ENCODE measurements at regions not wholly inside any gene's neighbourhood (a gene's known extent, or its start where the extent isn't known, plus 50 kb on each side); places are given as distances from the start of the nearest gene placed in this dataset.
A peak's percentile ranks its signal among the peaks of the same experiment; 100 is the strongest.
"Not testable (repeated sequence)": the region's sequence is repeated elsewhere in the genome, so short reads cannot be mapped to it uniquely, and the experiment has no call there.

DNA sequence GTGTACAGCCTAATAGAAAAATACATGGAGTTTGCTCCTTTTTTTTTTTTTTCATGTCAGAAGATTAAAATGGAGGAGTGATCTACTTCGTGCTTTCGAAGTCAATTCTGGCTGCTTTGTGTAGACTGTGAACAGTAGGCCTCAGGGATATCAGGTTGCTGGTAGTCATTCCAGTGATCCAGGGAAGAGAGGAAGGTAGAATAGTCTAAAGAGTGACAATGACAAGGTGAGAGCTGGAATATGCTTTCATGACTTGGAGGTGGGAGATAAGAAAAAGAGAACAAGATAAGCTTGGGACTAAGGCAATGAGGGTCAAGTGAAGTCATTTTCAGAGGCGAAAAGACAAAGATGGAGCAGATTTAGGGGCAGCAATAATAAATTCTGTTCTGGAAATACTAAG, 111.3 kb upstream of the MIR17HG start:
- DNase-seq = no peak

DNA sequence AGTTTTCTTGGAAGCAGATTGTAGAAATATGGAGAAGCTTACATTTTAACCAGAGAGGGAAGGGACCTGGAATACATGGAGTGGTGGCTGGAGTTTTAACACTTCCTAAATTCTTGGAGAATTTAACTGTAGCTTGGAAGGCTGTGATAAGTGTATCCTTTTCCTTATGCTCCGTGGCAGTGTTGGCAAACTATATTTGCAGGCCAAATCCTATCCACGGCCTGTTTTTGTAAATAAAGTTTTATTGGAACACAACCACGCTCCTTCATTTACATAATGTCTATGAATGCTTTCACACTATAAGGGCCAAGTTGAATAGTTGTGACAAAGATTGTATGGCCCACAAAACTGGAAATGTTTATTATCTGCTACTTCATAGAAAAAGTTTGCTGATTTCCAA, 110.6 kb upstream of the MIR17HG start:
- no peak for DNase-seq

DNA sequence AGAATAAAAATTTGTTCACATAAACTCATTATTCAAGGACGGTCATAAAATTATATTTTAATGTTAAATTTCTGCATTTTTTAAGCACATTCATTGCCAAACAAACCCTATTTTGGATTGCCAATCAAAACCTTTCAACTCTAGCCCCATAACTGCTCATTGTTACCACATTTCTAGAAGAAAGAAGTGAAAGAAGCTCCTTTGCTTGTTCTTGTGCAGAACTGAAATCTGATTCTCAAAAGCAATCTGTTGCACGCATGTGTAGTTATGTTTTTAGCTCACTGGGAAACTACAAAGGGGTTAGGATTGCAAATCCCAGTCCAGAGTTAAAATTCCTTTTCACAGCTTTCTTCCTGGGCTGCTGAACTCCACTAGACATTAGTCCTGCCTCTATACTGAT, 109.5 kb upstream of the MIR17HG start:
- no peak for DNase-seq

DNA sequence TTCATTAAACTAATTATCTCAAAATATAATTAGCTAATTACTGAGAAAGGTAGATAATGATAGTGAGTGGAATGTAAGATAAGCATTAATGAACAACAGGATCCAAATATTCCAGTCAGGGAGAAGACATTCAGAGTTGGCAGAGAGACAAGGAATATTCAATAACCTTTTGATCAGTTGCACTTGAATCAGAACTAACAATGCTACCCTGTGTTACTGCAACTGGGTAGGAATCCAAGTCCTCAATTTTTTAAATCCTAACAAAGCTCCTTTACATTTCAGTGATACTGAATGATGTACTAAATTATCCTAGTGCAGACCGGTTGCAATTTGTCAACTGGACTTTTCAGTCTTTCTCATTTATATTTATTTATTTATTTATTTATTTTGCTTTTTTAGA, 107.1 kb upstream of the MIR17HG start:
- no peak for DNase-seq

DNA sequence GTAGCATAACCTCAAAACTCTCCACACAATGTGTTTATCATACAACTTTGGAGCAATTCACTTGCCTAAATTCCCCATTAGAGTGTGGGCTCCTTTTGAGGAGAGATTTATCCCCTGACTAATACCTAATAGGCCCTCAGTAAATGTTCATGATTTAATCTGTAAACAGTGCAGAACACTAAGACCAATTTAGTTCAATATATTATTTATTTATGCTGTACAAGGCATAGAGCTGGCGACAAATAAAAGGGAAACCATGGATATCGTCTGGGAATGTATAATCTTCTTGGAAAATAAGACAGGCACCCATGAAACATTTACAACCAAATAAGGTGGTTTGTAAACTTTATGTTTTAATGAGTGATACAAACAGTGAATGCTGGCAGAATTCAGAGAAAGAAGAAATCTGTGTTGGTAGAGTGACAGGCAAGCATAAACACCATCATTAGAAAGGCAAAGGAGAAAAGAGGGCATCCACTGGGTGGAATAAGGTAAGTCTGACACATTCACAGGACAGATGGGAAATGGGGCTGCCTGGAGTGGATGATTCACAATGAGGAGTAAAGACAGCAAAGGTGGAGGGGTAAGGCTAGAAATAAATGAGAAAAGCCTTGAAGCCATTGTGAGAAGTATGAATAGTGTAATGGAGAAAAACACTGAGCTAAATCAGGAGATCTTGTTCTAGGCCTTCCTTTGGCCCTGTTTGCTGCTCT, 106.1 kb upstream of the MIR17HG start:
- DNase-seq = no peak

DNA sequence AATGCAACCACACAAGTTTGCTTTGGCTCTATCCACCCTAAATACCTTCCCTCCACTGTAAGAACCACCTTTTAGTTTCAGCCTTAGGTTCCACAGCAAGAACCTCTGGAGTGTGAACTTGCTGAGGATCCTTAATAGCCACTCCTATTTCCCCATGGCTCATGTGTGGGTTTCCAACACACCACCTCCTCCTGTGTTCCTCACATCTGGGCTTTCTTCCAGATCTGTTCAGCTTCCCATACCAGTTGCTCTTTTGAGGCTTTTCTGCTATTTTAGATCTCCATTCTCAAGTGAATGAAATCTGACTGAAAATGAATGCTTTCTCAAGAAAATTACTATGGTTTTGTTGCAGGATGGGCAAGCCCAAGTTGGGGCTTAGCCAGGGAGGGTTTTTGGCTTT, 104.8 kb upstream of the MIR17HG start:
- DNase-seq = no peak

DNA sequence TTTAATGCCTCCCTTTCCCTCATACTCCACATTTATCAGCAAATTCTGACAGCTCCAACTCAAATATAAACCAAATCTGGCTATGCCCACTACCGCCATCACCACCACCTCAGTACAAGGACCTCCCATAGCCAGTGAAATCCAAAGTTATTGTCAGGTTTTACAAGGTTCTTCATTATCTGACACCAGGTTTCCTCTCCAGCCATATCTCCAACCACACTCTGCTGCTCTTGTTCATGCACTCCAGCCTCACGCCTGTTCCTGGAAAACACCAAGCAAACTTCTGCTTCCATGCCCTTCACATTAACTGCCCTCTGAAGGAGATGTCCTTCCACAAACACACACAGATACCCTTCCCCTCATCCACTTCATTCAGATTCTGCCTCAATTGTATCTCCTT, 102.2 kb upstream of the MIR17HG start:
- DNase-seq = no peak

DNA sequence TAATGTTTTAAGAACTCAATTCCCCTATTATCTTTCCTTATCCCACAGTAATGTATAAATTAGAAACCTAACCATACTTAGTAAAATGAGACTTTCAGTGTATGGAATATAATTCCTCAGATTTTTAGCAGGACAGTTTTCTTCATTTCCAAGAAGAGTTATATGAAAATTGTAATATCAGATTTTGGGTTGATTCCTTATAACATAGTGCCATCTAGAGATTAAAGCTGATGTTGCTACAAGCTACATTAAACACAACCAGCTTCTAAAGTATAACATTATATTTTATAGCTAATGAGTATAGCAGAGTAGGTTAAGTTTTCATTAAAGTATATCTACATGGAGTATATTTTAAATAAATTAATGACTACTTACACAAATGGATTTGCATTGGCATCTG, 99.7 kb upstream of the MIR17HG start:
- peak; percentile 27 for DNase-seq

DNA sequence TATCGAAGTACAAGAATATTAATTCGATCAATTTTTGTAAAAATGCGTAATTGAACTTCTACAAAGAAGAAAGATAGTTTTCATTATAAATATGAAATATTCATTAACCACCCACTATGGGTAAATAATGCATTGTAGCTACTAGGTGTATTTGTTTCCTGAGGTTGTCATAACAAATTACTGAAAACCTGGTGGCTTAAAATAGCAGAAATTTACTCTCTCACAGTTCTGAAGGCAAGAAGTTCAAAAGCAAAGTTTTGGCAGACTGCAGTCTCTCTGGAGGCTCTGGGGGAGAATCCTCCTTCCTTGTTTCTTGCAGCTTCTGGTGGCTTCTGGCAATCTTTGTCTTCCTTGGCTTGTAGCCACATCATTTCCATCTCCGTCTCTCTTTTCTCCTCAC, 99.2 kb upstream of the MIR17HG start:
- no peak for DNase-seq

DNA sequence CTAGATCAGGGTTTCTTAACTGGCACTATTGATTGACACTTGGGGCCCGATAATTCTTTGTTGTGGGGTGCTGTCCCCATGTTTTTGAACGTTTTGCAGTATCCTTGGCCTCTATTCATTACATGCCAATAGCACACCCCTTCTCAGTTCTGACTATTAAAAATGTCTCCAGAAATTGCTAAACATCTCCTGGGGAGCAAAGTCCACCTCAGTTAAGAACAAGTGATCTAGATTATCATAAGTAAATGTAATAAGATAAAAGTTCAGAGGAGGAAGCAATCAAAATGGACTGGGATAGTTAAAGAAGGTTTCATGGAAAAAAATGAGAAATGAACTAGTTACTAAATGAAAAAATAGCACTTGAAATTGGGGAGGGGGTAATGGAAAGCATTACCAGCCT, 98.1 kb upstream of the MIR17HG start:
- no peak for DNase-seq

DNA sequence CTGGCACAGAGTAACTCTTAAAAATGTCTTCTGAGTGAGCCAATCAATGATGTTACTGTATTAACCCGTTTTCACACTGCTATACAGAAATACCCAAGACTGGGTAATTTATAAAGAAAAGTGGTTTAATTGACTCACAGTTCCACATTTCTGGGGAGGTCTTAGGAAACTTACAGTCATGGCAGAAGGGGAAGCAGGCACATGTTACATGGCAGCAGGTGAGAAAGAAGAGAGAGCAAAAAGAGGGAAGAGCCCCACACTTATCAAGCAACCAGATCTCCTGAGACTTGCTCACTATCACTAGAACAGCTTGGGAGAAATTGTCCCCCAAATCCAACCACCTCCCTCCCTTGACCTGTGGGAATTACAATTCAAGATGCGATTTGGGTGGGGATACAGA, 97.6 kb upstream of the MIR17HG start:
- no peak for DNase-seq

DNA sequence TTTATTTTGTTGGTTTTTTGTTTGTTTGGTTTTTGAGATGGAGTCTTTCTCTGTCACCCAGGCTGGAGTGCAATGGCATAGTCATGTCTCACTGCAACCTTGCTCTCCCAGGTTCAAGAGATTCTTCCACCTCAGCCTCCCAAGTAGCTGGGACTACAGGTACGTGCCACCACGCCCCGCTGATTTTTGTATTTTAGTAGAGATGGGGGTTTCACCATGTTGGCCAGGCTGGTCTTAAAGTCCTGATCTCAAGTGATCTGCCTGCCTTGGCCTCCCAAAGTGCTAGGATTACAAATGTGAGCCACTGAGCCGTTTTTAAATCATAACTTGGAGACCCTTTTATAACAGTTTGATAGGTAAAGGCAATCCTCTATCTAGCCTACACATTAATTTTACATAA, 95.9 kb upstream of the MIR17HG start:
- not testable (repeated sequence) for DNase-seq

DNA sequence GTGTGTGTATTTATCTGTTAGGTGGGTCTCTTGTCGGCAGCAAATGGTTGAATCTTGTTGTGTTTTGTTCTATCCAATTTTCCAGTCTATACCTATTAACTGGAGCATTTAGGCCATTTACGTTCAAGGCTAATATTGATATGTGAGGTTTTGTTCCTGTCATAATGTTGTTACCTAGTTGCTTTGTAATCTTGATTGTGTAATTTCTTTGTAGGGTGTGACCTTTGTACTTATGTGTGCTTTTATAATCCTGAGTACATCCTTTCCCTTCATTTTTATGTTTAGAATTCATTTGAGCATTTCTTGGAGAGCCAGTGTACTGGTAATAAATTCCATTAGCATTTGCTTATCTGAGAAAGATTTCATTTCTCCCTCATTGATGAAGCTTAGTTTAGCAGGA, 83.0 kb upstream of the MIR17HG start:
- DNase-seq = no peak

DNA sequence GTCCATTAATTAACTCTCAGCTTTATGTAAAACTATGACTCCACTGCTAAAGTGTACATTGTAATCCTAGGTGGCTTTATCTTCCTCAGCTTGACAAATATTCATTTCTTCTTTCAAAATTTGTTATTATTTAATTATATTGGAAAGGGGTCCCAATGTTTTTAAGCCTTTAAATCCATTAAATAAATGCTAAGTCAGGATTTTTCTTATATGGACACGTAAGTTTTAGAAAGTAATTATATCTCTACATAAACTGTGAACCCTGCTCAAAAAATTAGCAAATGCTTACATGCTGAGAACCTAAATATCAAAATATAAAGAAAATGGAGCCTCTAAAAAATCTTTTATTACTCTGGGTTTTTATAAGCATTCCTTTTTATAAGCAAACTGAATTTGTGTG, 78.2 kb upstream of the MIR17HG start:
- no peak for DNase-seq

DNA sequence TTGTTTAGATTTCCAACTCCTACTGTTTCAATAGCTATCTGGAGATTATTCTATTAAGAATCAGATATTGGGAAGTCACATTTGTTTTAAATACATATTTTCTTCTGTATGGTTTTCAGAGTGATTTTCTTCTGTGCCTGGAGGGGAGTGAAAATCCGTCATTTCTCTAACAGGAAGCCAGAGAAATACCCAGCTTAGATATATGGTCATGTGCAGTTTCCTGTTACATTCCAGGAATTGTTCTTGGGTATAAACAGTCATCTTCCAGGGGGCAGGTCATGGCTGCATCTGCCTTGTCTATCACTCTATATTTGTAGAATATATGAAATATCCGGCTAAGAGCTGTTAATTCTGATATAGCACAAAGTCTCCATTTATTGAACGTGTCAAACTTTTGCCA, 77.5 kb upstream of the MIR17HG start:
- DNase-seq = no peak

DNA sequence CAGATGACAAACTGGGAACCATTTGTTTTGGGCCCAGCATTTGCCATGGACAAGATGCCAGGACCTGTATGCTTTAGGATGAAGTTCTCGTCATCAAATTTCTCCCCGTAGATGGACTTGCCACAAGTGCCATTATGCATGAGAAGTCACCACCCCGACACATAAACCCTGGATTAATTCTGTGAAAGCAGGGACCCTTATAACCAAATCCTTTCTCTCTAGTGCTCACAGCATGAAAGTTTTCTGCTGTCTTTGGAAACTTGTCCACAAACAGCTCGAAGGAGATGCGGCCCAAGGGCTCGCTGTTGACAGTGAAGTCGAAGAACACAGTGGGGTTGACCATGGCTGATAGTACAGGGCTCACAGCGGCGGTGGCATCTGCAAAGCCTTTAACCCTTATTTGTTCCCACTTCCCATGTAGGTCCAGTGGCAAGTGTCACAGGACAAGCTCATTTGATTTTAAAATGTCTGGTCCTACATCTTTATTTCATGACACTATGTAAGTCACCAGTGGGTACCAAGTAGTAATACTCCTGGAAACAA, 75.2 kb upstream of the MIR17HG start:
- DNase-seq = no peak

DNA sequence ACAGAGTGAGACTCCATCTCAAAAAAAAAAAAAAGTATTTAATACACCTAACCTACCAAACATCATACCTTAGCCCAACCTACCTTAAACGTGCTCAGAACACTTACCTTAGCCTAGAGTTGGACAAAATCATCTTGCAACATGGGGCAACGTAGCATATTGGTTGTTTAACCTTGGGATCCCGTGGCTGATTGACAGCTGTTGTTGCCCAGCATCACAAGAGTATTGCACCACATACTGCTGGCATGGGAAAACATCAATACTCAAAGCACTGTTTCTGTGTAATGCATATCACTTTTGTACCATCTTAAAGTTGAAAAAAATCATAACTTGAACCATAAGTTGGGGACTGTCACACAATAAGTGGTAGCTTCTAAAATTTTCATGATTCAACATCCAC, 73.8 kb upstream of the MIR17HG start:
- no peak for DNase-seq

DNA sequence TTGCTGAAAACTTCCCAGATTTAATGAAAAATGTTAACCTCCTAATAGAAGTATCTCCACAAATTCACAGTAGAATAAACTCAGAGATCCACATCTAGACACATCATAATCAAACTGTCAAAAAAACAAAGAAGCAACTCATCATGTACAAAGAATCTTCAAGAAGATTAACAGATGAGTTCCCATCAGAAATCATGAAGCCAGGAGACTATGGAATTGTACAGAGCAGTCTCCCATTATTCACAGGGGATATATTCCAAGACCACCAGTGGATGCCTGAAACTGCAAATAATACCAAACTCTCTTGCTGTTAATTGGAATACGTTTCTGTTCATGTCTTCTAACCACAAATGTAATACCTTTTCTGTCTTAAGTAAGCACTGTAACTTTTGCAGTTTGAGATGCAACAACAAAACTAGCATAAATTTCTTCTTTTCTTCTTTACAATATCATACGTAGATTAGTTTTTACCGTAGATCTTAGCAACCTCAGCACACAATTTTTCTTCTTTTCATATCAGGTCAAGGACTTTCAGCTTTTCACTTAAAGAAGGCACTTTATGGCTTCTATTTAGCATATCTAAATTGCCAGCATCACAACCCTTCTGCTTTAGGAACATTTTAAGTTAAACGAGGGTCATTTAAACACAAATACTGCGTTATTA, 70.3 kb upstream of the MIR17HG start:
- DNase-seq = no peak

DNA sequence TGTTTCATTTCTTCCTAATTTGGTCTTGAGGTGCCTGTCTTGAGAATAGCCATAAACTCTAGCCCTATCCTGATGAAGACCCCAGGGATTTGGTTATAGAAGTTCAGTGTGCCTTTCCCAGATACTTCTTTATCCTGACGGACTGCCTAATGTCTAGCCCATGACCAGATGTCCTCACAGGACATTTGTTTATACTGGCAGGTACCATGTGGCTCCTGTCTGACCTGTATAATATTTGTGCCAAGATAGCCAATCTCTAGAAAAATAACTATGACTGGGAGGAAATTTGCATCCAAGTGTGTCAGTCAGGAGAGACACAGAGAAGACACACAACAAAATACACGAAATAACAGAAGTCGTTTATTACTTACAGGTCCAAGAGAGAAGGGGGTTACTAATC, 69.2 kb upstream of the MIR17HG start:
- no peak for DNase-seq

DNA sequence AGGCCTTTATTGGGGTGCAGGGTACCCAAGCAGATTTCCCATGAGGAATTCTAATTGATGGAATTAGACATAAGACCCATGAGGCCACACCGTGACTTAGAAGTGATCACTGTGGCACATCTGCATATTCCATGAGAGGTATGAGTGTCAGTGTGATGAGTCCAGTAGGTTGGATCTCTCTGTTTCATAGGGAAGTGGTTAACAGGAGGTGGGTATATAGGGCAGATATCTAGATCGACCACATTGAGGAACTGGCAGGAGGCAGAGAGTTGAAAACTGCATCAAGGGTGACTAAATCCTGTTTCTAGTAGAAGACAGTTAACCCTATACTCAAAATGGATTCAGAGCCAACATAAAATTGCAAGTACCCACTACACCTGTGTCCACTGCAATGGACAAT, 68.6 kb upstream of the MIR17HG start:
- no peak for DNase-seq

DNA sequence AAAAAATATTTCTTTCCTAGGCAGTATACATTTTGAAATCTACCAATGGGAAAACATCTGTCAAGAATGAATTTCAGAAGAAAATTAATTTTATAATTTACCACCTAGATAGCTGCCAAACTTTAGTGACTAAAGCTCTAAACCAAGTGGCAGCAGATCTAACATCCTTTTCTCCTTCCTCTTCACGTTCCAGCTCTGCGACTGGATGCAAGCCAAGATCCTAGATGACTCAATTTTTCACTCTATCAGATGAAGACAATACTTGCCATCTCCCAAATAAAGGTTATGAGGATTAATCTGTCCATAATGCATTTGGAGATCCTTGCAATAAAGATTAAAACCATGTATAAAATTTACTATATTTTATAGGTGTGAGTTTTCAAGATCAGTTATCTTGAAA, 66.7 kb upstream of the MIR17HG start:
- DNase-seq = no peak

DNA sequence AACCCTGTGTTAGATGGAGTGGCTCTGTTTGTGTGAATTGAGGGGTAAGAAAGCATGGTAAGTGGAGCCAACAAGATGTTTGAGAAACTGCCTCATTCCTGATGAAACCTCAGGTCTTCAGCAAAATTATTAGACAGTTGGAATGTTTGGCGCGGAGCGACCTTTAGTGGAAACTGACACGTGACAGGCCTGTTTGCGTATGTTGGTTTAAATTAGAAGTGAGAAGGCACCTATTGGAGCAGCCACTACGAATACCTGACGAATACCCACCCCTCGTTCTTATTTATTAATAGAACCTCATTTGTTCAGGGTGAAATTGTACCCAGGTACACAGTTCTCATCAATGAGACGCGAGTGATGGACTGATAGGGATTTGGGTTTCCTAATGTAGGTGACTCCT, 63.2 kb upstream of the MIR17HG start:
- no peak for DNase-seq

DNA sequence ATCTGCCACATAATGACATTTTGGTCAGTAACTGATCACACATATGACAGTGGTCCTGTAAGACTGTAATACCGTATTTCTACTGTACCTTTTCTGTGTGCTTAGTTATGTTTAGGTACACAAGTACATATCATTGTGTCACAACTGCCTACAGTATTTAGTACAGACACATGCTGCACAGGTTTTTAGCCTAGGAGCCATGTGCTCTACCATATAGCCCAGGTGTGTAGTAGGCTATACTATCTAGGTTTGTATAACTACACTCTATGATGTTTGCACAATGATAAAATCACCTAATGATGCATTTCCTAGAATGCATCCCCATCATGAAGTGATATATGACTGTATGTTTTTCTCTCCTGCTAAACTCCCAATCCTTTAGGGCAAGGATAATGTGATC, 61.2 kb upstream of the MIR17HG start:
- DNase-seq = no peak

DNA sequence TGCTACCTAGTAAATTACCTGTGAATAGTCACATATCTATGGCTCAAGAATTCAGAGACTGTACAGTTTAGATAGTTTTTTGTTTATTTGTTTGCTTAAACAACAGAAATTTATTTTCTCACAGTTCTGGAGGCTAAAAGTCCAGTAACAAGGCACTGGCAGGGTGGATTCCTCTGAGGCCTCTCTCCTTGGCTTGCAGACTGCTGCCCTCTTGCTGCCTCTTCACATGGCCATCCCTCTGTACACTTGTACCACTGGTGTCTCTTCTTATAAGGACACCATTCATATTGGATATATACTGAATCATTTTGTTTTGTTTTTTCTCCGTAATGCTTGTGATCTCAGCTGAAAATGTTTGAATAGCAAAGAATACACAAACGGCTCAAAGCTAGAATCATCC, 56.4 kb upstream of the MIR17HG start:
- DNase-seq = peak; percentile 12
